BE2C (cell line): ENCODE measurements at regions not wholly inside any gene's neighbourhood (a gene's known extent, or its start where the extent isn't known, plus 50 kb on each side); places are given as distances from the start of the nearest gene placed in this dataset.
A peak's percentile ranks its signal among the peaks of the same experiment; 100 is the strongest.
"Not testable (repeated sequence)": the region's sequence is repeated elsewhere in the genome, so short reads cannot be mapped to it uniquely, and the experiment has no call there.

Source experiments
- DNase-seq: peaks from one replicate; pipeline ENCODE4 v3.0.0-alpha.2; 2020
- H3K27me3 ChIP-seq: fragments of 250-450 bp; sonication (Bioruptor Pico); 2 replicates; pipeline ENCODE4 v1.5.1; 2020; ENCODE audit warnings: mild to moderate bottlenecking
- H3K36me3 ChIP-seq: fragments of 250-450 bp; sonication (Bioruptor Pico); 2 replicates; pipeline ENCODE4 v1.5.1; 2020; ENCODE audit warnings: mild to moderate bottlenecking
- H3K4me1 ChIP-seq: fragments of 250-450 bp; sonication (Bioruptor Pico); 2 replicates; pipeline ENCODE4 v1.5.1; 2020
- H3K4me3 ChIP-seq: 2 replicates; pipeline ENCODE4 v1.5.1; 2011; ENCODE audit warnings: low read depth, low read length
- H3K9me3 ChIP-seq: fragments of 250-450 bp; sonication (Bioruptor Pico); 2 replicates; pipeline ENCODE4 v1.5.1; 2020
- TF ChIP-seq, protein P1 (sequence below): IDR thresholded peaks from 2 replicates; pipeline ENCODE4 v1.5.1; 2012; ENCODE audit warnings: mild to moderate bottlenecking, low read depth, low read length

DNA sequence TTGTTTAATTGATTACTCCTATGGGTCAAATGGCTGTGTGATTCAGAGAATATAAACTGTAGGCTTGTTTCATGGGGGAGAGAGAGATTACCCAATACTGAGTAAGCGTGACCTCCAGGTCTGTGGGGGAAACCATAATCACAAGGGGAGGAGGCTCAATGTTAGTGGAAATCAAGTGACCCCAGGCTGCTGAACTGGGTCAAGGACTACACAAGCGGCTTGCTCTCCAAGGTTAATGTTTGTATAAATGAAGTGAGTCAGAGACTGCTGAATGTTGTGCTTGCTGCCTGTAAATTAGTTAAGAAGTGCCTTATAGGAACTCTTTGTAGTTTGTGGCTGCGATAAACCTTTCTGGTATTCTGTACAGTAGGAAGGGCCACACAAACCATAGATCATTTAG is 479.7 kb downstream of the AACS start:
- Histone ChIP-seq H3K27me3 (no peaks in the 10 kb centered on the region), H3K4me3 (no peak overlapping the region), H3K36me3 (no peaks in the 10 kb centered on the region), H3K9me3 (no peaks in the 10 kb centered on the region), H3K4me1 (no peaks in the 10 kb centered on the region)
- TF ChIP-seq, protein P1, sequence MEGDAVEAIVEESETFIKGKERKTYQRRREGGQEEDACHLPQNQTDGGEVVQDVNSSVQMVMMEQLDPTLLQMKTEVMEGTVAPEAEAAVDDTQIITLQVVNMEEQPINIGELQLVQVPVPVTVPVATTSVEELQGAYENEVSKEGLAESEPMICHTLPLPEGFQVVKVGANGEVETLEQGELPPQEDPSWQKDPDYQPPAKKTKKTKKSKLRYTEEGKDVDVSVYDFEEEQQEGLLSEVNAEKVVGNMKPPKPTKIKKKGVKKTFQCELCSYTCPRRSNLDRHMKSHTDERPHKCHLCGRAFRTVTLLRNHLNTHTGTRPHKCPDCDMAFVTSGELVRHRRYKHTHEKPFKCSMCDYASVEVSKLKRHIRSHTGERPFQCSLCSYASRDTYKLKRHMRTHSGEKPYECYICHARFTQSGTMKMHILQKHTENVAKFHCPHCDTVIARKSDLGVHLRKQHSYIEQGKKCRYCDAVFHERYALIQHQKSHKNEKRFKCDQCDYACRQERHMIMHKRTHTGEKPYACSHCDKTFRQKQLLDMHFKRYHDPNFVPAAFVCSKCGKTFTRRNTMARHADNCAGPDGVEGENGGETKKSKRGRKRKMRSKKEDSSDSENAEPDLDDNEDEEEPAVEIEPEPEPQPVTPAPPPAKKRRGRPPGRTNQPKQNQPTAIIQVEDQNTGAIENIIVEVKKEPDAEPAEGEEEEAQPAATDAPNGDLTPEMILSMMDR = no peak
- DNase-seq = no peak

DNA sequence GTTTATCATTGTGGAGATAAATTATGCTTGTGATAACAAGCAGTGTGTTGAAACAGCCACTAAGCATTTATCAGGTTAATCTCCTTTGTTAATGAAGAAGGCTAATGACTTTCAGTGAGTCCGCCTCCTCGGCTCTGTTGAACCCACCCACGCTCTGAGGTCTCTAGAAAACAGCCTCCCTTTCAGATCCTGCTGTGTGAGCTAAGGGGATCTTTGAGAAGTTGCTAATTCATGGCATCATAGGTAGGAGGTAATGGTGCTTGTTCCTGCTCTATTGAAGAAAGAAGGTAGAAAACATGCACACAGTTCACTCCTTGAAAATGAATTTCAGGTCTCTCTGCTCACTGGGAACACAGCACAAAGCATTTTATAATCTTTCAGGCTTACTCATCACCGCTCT is 483.9 kb downstream of the AACS start:
- no peak overlapping the region for H3K4me3 ChIP-seq
- no peak for DNase-seq
- TF ChIP-seq, protein P1 = no peak
- H3K4me1 ChIP-seq = no peaks in the 10 kb centered on the region
- no peaks in the 10 kb centered on the region for H3K9me3 ChIP-seq
- H3K27me3 ChIP-seq = no peaks in the 10 kb centered on the region
- no peaks in the 10 kb centered on the region for H3K36me3 ChIP-seq

DNA sequence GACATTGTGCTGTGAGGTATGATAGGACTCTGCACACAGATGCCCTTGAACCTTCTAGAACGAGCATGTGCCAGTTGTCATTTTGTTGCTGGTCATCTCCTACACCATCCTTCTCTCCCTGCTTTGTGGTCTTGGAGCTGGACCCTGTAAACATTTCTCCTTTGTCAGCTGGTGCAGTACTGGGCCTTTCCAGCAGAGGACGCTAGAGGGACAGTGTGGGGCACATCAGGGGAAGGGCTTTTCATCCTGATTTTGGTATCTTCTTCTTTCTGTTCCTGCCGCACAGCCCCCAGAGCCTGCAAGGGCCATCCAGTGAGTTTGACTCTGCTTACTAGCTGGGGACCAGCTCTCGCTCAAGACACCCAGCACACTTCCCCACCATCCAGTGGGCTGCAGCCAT is 484.6 kb downstream of the AACS start:
- TF ChIP-seq, protein P1 = peak; percentile 48
- H3K4me1 ChIP-seq = no peaks in the 10 kb centered on the region

DNA sequence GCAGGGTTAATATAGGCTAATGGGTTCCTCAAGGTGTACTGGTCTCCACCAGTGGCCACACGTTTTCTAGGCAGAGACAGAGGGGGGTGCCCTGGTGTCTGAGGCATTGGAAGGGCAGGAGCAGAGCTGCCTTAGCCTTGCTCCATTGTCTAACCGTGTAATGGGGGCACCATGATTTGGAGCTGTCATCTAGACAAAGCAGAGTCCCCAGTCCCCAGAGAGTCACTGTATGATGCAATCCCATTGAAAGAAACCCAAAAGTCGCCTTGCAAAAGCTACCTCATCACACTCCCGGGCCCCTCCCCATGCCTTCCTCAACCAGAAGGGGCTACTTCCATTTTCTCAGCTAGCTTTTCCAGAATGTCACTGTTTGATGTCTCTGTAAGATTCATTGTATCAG is 487.1 kb downstream of the AACS start:
- no peak for DNase-seq
- H3K9me3 ChIP-seq = no peaks in the 10 kb centered on the region
- TF ChIP-seq, protein P1 = no peak
- H3K4me3 ChIP-seq = no peak overlapping the region
- no peaks in the 10 kb centered on the region for H3K27me3 ChIP-seq
- no peaks in the 10 kb centered on the region for H3K36me3 ChIP-seq
- no peaks in the 10 kb centered on the region for H3K4me1 ChIP-seq

More for the DNA sequence above, 484.6 kb downstream of the AACS start:
- Histone ChIP-seq H3K36me3 (no peaks in the 10 kb centered on the region), H3K9me3 (no peaks in the 10 kb centered on the region), H3K27me3 (no peaks in the 10 kb centered on the region), H3K4me3 (no peak overlapping the region)
- no peak for DNase-seq

DNA sequence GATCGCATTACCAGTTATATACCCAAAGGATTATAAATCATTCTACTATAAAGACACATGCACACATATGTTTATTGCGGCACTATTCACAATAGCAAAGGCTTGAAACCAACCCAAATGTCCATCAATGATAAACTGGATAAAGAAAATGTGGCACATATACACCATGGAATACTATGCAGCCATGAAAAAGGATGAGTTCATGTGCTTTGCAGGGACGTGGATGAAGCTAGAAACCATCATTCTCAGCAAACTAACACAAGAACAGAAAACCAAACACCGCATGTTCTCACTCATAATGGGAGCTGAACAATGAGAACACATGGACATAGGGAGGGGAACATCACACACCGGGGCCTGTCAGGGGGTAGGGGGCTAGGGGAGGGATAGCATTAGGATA is 495.8 kb downstream of the AACS start:
- not testable (repeated sequence) for H3K4me3 ChIP-seq

DNA sequence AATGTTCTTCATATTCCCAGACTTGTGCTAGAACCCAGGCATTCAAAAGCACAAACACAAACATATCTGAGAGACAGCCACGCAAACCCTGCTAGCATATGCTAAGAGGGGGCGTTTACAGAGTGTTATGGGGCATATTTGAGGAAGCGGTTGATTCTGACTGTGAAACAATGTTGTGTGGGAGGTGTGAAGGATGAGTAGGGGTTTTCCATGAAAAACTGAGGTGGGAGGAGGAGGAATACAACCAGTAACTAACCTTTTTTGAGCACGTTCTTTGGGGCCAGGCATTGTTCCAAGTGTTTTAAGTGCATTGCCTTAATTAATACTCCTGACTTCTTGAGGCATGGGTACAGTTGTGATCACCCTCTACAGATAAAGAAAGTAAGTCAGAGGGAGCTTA is 499.5 kb downstream of the AACS start:
- Histone ChIP-seq H3K27me3 (no peaks in the 10 kb centered on the region), H3K4me3 (no peak overlapping the region), H3K4me1 (no peaks in the 10 kb centered on the region), H3K9me3 (no peaks in the 10 kb centered on the region), H3K36me3 (no peaks in the 10 kb centered on the region)
- TF ChIP-seq, protein P1 = no peak
- DNase-seq = no peak

More for the DNA sequence above, 495.8 kb downstream of the AACS start:
- H3K36me3 ChIP-seq, H3K27me3 ChIP-seq, H3K4me1 ChIP-seq, DNase-seq, H3K9me3 ChIP-seq: not testable (repeated sequence)

DNA sequence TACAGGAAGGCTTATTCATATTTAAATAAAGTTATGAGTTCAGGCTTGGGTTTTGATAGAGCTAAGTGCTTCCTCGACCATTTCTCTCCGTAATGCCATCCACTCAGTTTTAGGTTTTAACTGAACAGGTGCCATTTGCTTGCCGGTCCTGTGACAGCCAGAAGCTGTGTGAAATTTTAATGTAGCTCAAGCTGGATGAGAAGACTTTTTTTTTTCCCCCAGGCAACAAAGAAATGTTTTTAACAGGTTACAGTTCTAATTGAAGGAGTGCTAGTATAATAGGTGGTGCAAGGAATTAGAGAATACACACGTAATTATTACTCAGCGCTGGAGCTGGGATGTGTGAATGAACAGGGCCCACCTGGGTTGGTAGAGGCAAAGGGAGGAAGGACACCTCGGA is 502.3 kb downstream of the AACS start:
- Histone ChIP-seq H3K9me3 (no peaks in the 10 kb centered on the region), H3K36me3 (no peaks in the 10 kb centered on the region), H3K4me1 (no peaks in the 10 kb centered on the region), H3K27me3 (no peaks in the 10 kb centered on the region), H3K4me3 (no peak overlapping the region)
- DNase-seq = no peak
- TF ChIP-seq, protein P1 = no peak
